H9 (cell line): ENCODE measurements at regions not wholly inside any gene's neighbourhood (a gene's known extent, or its start where the extent isn't known, plus 50 kb on each side); places are given as distances from the start of the nearest gene placed in this dataset.

Experiments used
- DNase-seq: peaks from one replicate; pipeline ENCODE4 v3.0.0-alpha.2; 2017
- H2AFZ ChIP-seq: one replicate; pipeline ENCODE4 v1.6.1; 2013; ENCODE audit warnings: mild to moderate bottlenecking, low read length, control low read depth, moderate library complexity
- H2AK5ac ChIP-seq: 2 replicates; pipeline ENCODE4 v1.6.1; 2013; ENCODE audit warnings: low read length, control low read depth, mixed read lengths; ENCODE audit not compliant: insufficient read length
- H2BK120ac ChIP-seq: one replicate; pipeline ENCODE4 v1.6.1; 2013; ENCODE audit warnings: low read depth, mild to moderate bottlenecking, low read length, control low read depth, inconsistent platforms; ENCODE audit not compliant: poor library complexity, severe bottlenecking
- H2BK12ac ChIP-seq: 2 replicates; pipeline ENCODE4 v1.6.1; 2013; ENCODE audit warnings: low read length, control low read depth, mixed read lengths, low read depth; ENCODE audit not compliant: insufficient read length
- H2BK15ac ChIP-seq: 2 replicates; pipeline ENCODE4 v1.6.1; 2013; ENCODE audit warnings: low read depth, low read length, control low read depth
- H2BK20ac ChIP-seq: one replicate; pipeline ENCODE4 v1.6.1; 2013; ENCODE audit warnings: low read depth, mild to moderate bottlenecking, low read length, control low read depth, inconsistent platforms; ENCODE audit not compliant: poor library complexity, severe bottlenecking
- H2BK5ac ChIP-seq: 2 replicates; pipeline ENCODE4 v1.6.1; 2013; ENCODE audit warnings: low read length, control low read depth, mixed read lengths; ENCODE audit not compliant: insufficient read length
- H3K14ac ChIP-seq: 2 replicates; pipeline ENCODE4 v1.6.1; 2013; ENCODE audit warnings: low read length, control low read depth; ENCODE audit not compliant: insufficient read depth
- H3K18ac ChIP-seq: 2 replicates; pipeline ENCODE4 v1.6.1; 2013; ENCODE audit warnings: low read depth, mild to moderate bottlenecking, mixed read lengths, low read length, control low read depth; ENCODE audit not compliant: insufficient read length
- H3K23ac ChIP-seq: 2 replicates; pipeline ENCODE4 v1.6.1; 2013; ENCODE audit warnings: low read length, control low read depth, mixed read lengths, low read depth; ENCODE audit not compliant: insufficient read length
- H3K23me2 ChIP-seq: 2 replicates; pipeline ENCODE4 v1.6.1; 2013; ENCODE audit warnings: low read depth, mild to moderate bottlenecking, mixed read lengths, low read length, control low read depth; ENCODE audit not compliant: insufficient read length, poor library complexity, severe bottlenecking
- H3K27ac ChIP-seq: 2 replicates; pipeline ENCODE4 v1.5.1; 2013; ENCODE audit warnings: low read length, control low read depth, mixed read lengths, low read depth; ENCODE audit not compliant: insufficient read length
- H3K27me3 ChIP-seq: 2 replicates; pipeline ENCODE4 v1.6.1; 2013; ENCODE audit warnings: low read length, control low read depth, inconsistent platforms; ENCODE audit not compliant: insufficient read depth
- H3K4ac ChIP-seq: 2 replicates; pipeline ENCODE4 v1.6.1; 2013; ENCODE audit warnings: low read depth, mild to moderate bottlenecking, control low read depth, inconsistent platforms, low read length, moderate library complexity
- H3K4me1 ChIP-seq: 2 replicates; pipeline ENCODE4 v1.6.1; 2013; ENCODE audit warnings: low read length, control low read depth, inconsistent platforms; ENCODE audit not compliant: insufficient read depth
- H3K4me2 ChIP-seq: 2 replicates; pipeline ENCODE4 v1.6.1; 2013; ENCODE audit warnings: low read length, control low read depth, mixed read lengths; ENCODE audit not compliant: insufficient read length, insufficient read depth
- H3K56ac ChIP-seq: 2 replicates; pipeline ENCODE4 v1.6.1; 2013; ENCODE audit warnings: low read depth, mild to moderate bottlenecking, mixed read lengths, low read length, control low read depth; ENCODE audit not compliant: insufficient read length
- H3K79me1 ChIP-seq: 2 replicates; pipeline ENCODE4 v1.6.1; 2013; ENCODE audit warnings: low read depth, mild to moderate bottlenecking, moderate library complexity, low read length, control low read depth, inconsistent platforms; ENCODE audit not compliant: insufficient read depth, poor library complexity, severe bottlenecking
- H3K79me2 ChIP-seq: 2 replicates; pipeline ENCODE4 v1.6.1; 2013; ENCODE audit warnings: low read length, control low read depth, inconsistent platforms; ENCODE audit not compliant: insufficient read depth
- H3K9ac ChIP-seq: 2 replicates; pipeline ENCODE4 v1.6.1; 2013; ENCODE audit warnings: low read length, control low read depth, mixed read lengths; ENCODE audit not compliant: insufficient read length; ENCODE audit errors: extremely low read depth
- H3K9me3 ChIP-seq: one replicate; pipeline ENCODE4 v1.6.1; 2013; ENCODE audit warnings: low read depth, low read length, inconsistent platforms; ENCODE audit not compliant: control insufficient read depth
- H3T11ph ChIP-seq: one replicate; pipeline ENCODE4 v1.6.1; 2013; ENCODE audit warnings: mild to moderate bottlenecking, low read length, control low read depth, inconsistent platforms
- H4K20me1 ChIP-seq: one replicate; pipeline ENCODE4 v1.6.1; 2013; ENCODE audit not compliant: control insufficient read depth, insufficient read length, insufficient read depth
- H4K5ac ChIP-seq: 2 replicates; pipeline ENCODE4 v1.6.1; 2013; ENCODE audit warnings: low read depth, mild to moderate bottlenecking, mixed read lengths, low read length, control low read depth; ENCODE audit not compliant: insufficient read length
- H4K8ac ChIP-seq: replicated peaks from 2 replicates; pipeline ENCODE4 v1.6.1; 2013; ENCODE audit warnings: low read length, control low read depth, mixed read lengths, low read depth; ENCODE audit not compliant: insufficient read length
- H4K91ac ChIP-seq: 2 replicates; pipeline ENCODE4 v1.6.1; 2013; ENCODE audit warnings: low read depth, mild to moderate bottlenecking, moderate library complexity, mixed read lengths, low read length, control low read depth; ENCODE audit not compliant: insufficient read length
- H3K27ac Mint-ChIP-seq, 3 experiments: 2 replicates in 2 of 3; 3 replicates in 1 of 3; pipeline ENCODE4 v1.8.0; 2020 to 2021; ENCODE audit warnings: mixed read lengths in 3 of 3, mild to moderate bottlenecking in 1 of 3, moderate library complexity in 1 of 3
- H3K27me3 Mint-ChIP-seq: 2 replicates; pipeline ENCODE4 v1.8.0; 2021; ENCODE audit warnings: low read depth, mild to moderate bottlenecking, moderate library complexity, mixed read lengths
- H3K36me3 Mint-ChIP-seq, 3 experiments: 2 replicates in 2 of 3; 3 replicates in 1 of 3; pipeline ENCODE4 v1.8.0; 2020 to 2021; ENCODE audit warnings: low read depth in 3 of 3, mixed read lengths in 3 of 3; ENCODE audit not compliant: insufficient read depth in 1 of 3
- H3K4me1 Mint-ChIP-seq, 2 experiments: 2 replicates each; pipeline ENCODE4 v1.8.0; 2020; ENCODE audit warnings: mixed read lengths in 2 of 2
- H3K4me3 Mint-ChIP-seq, 2 experiments: 2 replicates in 1 of 2; 3 replicates in 1 of 2; pipeline ENCODE4 v1.8.0; 2020 to 2021; ENCODE audit warnings: mild to moderate bottlenecking in 2 of 2, mixed read lengths in 2 of 2, moderate library complexity in 1 of 2
- H3K9me3 Mint-ChIP-seq, 2 experiments: 2 replicates in 1 of 2; 3 replicates in 1 of 2; pipeline ENCODE4 v1.8.0; 2020; ENCODE audit warnings: mild to moderate bottlenecking in 2 of 2, mixed read lengths in 2 of 2, moderate library complexity in 1 of 2
- CTCF ChIP-seq: fragments of 200-600 bp; sonication (generic); conservative IDR thresholded peaks from 3 replicates; pipeline ENCODE4 v1.8.0; 2021; ENCODE audit warnings: antibody characterized with exemption, mild to moderate bottlenecking
- WGBS: extraction: QIAGEN DNeasy Blood & Tissue Kit; methylation state at CpG from one replicate; pipeline ENCODE4 v1.1.7; 2013; ENCODE audit warnings: missing lambda C conversion rate, low lambda C conversion rate, mixed read lengths; ENCODE audit not compliant: insufficient read length; ENCODE audit errors: extremely low coverage; 5-methylcytosine and 5-hydroxymethylcytosine counted together

GRCh38 chr11:71185411-71185810 is 67.0 kb downstream of the SHANK2 start:
- no peak overlapping the region for H3K23ac ChIP-seq
- H3K27ac ChIP-seq: no peak overlapping the region
- H3K14ac ChIP-seq: no peak overlapping the region
- H3K18ac ChIP-seq: no peak overlapping the region
- H3K9ac ChIP-seq: no peak overlapping the region
- H2AK5ac ChIP-seq: no peak overlapping the region
- H3K79me1 ChIP-seq: no peaks in the 10 kb centered on the region
- H3K56ac ChIP-seq: no peak overlapping the region
- peak; percentile 4 for DNase-seq
- no peak overlapping the region for H3K27ac Mint-ChIP-seq
- no peak overlapping the region for H3K4ac ChIP-seq
- no peak overlapping the region for H4K8ac ChIP-seq
- no peaks in the 10 kb centered on the region; the same call in 1 of the 2 replicates for H3K4me1 ChIP-seq
- peaks cover 13 to 25% (median 17%) of the 10 kb centered on the region in 3 experiments; a peak in 6 of 7 replicates for H3K36me3 Mint-ChIP-seq
- no peak overlapping the region for H4K91ac ChIP-seq
- TF ChIP-seq CTCF: no peak
- no peak overlapping the region for H2BK12ac ChIP-seq
- H3T11ph ChIP-seq: no peak overlapping the region
- no peaks in the 10 kb centered on the region for H3K27me3 ChIP-seq
- no CpG with 5 or more reads among the region's 3 CpGs for WGBS
- H3K9me3 ChIP-seq: no peaks in the 10 kb centered on the region
- H3K4me1 Mint-ChIP-seq: peaks cover 21 to 28% of the 10 kb centered on the region in 2 experiments
- no peaks in the 10 kb centered on the region; a peak in 1 of 5 replicates for H3K9me3 Mint-ChIP-seq
- no peak overlapping the region for H2BK15ac ChIP-seq
- H2AFZ ChIP-seq: no peak overlapping the region
- no peaks in the 10 kb centered on the region for H3K23me2 ChIP-seq
- no peak overlapping the region for H3K4me2 ChIP-seq
- peaks cover 2% of the 10 kb centered on the region; the same call in 1 of the 2 replicates for H3K79me2 ChIP-seq
- no peak overlapping the region for H4K5ac ChIP-seq
- H2BK120ac ChIP-seq: no peak overlapping the region
- no peak overlapping the region for H3K4me3 Mint-ChIP-seq
- no peaks in the 10 kb centered on the region for H4K20me1 ChIP-seq
- no peaks in the 10 kb centered on the region; the same call in 1 of the 2 replicates for H3K27me3 Mint-ChIP-seq
- H2BK20ac ChIP-seq: no peak overlapping the region
- H2BK5ac ChIP-seq: no peak overlapping the region
